ENCODE measurements at regions not wholly inside any gene's neighbourhood (a gene's known extent, or its start where the extent isn't known, plus 50 kb on each side); places are given as distances from the start of the nearest gene placed in this dataset.

- TF ChIP-seq POLR2A (IDR thresholded peaks at IDR 0.05; ENCODE audit: extremely low read depth, insufficient read length) (no peak), CTCF (IDR thresholded peaks at IDR 0.05; ENCODE audit: low read depth, low read length) (no peak)
Observed at GRCh38 chr16:86201746-86202145, 302.8 kb downstream of the IRF8 start.
